Testis (tissue), 2 donors: ENCODE measurements at regions not wholly inside any gene's neighbourhood (a gene's known extent, or its start where the extent isn't known, plus 50 kb on each side); places are given as distances from the start of the nearest gene placed in this dataset.

Experiments
- DNase-seq: peaks from one replicate; pipeline ENCODE4 v3.0.0-alpha.2; 2019
- H3K27ac ChIP-seq, 2 donors: fragments of 200-600 bp; sonication (generic); one replicate each; pipeline ENCODE4 v1.5.1; 2019
- H3K27me3 ChIP-seq: fragments of 200-600 bp; sonication (generic); one replicate; pipeline ENCODE4 v1.5.1; 2019
- H3K36me3 ChIP-seq: fragments of 200-600 bp; sonication (generic); one replicate; pipeline ENCODE4 v1.5.1; 2017; ENCODE audit warnings: low read depth; ENCODE audit errors: missing control alignments
- H3K4me1 ChIP-seq: fragments of 200-600 bp; sonication (generic); one replicate; pipeline ENCODE4 v1.5.1; 2019
- H3K4me3 ChIP-seq, 2 donors: fragments of 200-600 bp; sonication (generic); one replicate each; pipeline ENCODE4 v1.5.1; 2017 to 2019
- H3K9me3 ChIP-seq: fragments of 200-600 bp; sonication (generic); one replicate; pipeline ENCODE4 v1.5.1; 2017
- POLR2A ChIP-seq: fragments of 450-650 bp; IDR thresholded peaks from one replicate; pipeline ENCODE4 v1.6.1; 2017; ENCODE audit warnings: antibody characterized with exemption, mild to moderate bottlenecking, moderate library complexity
- WGBS, 2 donors: methylation state at CpG; one replicate each; pipeline ENCODE4 v1.1.5; 2018; 5-methylcytosine and 5-hydroxymethylcytosine counted together
- intact Hi-C: fragments of 100-400 bp; cut with DNase I; formaldehyde crosslinking; loops from one replicate; pipeline ENCODE4 v1.15.1; 2023; ENCODE audit warnings: low total_unique reads
- TF ChIP-seq, protein P1 (sequence below), 3 experiments: fragments of 450-650 bp in 2 of 3; fragments of 200-600 bp in 1 of 3; sonication (generic) in 1 of 3; IDR thresholded peaks; one replicate each; pipeline ENCODE4 v1.5.1; 2016 to 2019; ENCODE audit warnings: antibody characterized with exemption in 3 of 3, mild to moderate bottlenecking in 2 of 3, moderate library complexity in 1 of 3

DNA sequence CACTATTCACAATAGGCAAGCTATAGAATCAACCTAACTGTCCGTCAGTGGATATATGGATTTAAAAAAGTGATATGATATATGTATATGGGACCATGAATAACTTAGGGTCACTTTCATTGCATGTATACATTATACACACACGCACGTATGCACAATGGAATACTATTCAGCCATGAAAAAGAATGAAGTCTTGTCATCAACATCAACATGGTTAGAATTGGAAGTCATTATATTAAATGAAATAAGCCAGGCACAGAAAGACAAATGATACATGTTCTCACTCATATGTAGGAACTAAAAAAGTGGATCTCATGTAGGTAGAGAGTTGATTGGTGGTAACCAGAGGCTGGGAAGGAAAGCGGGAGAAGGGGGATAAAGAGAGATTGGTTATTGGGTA is 234.3 kb downstream of the VRK1 start:
- Histone ChIP-seq H3K27ac (no peak overlapping the region), H3K9me3 (no peaks in the 10 kb centered on the region)
- 72 to 79% methylated on average over 4 of the region's 4 CpGs for WGBS, 2 donors

DNA sequence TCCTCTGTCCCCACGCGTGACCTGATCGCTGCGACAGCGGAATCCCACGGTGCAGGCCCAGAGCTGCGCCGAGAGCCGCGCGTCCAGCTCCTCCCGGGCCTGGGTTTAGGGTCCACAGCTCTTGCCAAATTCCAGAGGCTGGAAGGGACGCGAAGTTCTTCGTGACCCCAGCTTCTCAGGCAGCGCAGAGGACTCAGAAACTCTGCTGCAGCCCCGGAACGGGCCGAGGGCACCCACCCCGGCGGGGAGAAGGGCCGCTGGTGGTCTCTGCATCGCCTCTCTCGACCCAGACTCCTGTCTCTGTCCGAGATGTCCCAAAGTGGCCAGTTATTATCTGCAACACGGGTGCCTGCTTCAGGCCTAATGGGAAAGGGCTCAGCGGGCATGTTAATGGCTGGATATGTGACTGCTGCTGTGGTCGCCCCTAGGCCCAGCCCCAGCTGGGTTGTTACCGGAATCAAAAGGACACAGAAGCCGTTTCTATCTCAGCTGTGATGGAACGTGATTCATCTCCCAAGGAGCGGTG is 236.4 kb downstream of the VRK1 start:
- TF ChIP-seq, protein P1, sequence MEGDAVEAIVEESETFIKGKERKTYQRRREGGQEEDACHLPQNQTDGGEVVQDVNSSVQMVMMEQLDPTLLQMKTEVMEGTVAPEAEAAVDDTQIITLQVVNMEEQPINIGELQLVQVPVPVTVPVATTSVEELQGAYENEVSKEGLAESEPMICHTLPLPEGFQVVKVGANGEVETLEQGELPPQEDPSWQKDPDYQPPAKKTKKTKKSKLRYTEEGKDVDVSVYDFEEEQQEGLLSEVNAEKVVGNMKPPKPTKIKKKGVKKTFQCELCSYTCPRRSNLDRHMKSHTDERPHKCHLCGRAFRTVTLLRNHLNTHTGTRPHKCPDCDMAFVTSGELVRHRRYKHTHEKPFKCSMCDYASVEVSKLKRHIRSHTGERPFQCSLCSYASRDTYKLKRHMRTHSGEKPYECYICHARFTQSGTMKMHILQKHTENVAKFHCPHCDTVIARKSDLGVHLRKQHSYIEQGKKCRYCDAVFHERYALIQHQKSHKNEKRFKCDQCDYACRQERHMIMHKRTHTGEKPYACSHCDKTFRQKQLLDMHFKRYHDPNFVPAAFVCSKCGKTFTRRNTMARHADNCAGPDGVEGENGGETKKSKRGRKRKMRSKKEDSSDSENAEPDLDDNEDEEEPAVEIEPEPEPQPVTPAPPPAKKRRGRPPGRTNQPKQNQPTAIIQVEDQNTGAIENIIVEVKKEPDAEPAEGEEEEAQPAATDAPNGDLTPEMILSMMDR (IDR thresholded peaks at IDR 0.05): no peak
- TF ChIP-seq POLR2A: no peak
- intact Hi-C loops: no loop called here
- Histone ChIP-seq H3K4me1 (no peaks in the 10 kb centered on the region), H3K27ac (no peak overlapping the region), H3K4me3 (peak overlapping the region; percentile 9 to 11), H3K36me3 (no peaks in the 10 kb centered on the region), H3K27me3 (no peaks in the 10 kb centered on the region), H3K9me3 (no peaks in the 10 kb centered on the region)
- DNase-seq: no peak
- WGBS, 2 donors: 22 to 44% methylated on average over 5 to 32 of the region's 32 CpGs

More for the DNA sequence above, 234.3 kb downstream of the VRK1 start:
- Histone ChIP-seq H3K36me3 (no peaks in the 10 kb centered on the region), H3K27me3 (no peaks in the 10 kb centered on the region), H3K4me3 (no peak overlapping the region), H3K4me1 (no peaks in the 10 kb centered on the region)
- intact Hi-C loops: no loop called here
- no peak for DNase-seq
- no peak for TF ChIP-seq POLR2A
- TF ChIP-seq, protein P1 (IDR thresholded peaks at IDR 0.05): no peak

DNA sequence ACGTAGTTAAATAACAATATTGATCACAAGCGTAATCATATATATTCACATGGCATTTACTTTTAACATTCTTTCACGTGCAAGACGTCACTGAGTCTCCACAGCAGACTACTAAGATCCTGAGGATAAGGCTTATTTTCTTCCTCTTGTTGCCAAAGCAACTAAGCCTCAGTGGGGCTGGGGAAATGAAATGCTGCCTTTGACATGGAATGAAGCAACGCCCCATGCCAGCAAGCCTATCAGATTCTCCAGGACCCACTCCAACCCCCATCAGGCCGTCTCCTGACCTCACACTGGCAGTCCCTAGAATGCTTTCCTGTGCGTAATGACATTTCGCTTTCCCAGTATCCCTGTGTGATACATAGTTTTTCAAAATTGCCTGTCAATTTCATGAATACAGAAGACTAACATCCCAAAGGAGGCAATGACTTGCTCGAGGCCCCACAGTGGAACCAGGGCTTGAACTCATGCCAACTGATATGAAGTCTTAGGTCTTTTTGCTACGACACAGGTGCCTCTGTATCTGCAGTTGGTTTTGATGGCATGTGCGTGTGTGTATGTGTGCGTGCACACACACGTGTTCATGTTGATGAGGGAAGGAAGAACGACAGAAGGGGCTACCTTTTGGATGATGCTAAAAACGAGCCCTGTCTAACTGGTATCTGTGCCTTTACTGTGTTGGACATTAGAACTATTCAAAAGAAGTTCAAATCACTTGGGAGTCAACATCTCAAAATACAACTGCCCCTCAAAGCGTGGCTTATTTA is 239.1 kb downstream of the VRK1 start:
- no peak for DNase-seq
- Histone ChIP-seq H3K9me3 (no peaks in the 10 kb centered on the region), H3K4me1 (no peaks in the 10 kb centered on the region), H3K4me3 (no peak overlapping the region), H3K36me3 (no peaks in the 10 kb centered on the region), H3K27ac (no peak overlapping the region), H3K27me3 (no peaks in the 10 kb centered on the region)
- TF ChIP-seq, protein P1 (IDR thresholded peaks at IDR 0.05): no peak
- TF ChIP-seq POLR2A: no peak
- intact Hi-C loops: no loop called here
- 78 to 83% methylated on average over 15 to 16 of the region's 16 CpGs for WGBS, 2 donors

DNA sequence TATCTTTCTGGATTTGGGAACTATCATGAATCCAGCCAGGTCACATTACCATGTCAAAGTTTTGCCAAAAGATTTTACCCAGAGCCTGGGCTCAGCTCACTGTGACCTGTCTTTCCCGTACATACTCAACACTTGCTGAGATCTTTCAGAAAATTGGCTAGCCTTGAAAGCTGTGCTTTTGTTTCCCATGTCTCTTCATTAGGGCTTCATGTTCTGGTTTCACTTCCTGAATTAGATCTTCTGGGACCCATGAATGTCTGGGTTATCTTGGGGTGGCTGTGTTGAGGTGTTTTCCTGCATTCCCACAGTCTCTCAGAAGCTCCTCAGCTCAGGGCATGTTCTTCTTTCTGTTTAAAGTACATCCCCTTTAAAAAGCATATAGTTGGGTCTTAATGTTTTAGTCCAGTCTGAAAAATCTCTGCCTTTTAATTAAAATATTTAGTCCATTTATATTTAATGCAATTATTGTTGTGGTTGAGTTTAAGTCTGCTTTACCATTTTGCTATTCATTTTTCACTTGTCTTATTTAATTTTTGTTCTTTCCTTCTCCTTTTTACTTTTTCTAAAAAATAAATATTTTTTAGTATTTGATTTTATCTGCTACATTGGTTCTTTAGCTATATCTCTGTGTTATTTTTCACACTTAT is 242.7 kb downstream of the VRK1 start:
- no peaks in the 10 kb centered on the region for H3K4me1 ChIP-seq
- TF ChIP-seq, protein P1 (IDR thresholded peaks at IDR 0.05): no peak
- no peak for TF ChIP-seq POLR2A
- no peak for DNase-seq
- H3K27ac ChIP-seq: no peak overlapping the region
- H3K36me3 ChIP-seq: no peaks in the 10 kb centered on the region
- H3K9me3 ChIP-seq: no peaks in the 10 kb centered on the region
- H3K4me3 ChIP-seq: no peak overlapping the region
- intact Hi-C loops: no loop called here
- 79 to 80% methylated on average over 1 of the region's 1 CpG for WGBS, 2 donors
- no peaks in the 10 kb centered on the region for H3K27me3 ChIP-seq
